ENCODE measurements at regions not wholly inside any gene's neighbourhood (a gene's known extent, or its start where the extent isn't known, plus 50 kb on each side); places are given as distances from the start of the nearest gene placed in this dataset.

DNA sequence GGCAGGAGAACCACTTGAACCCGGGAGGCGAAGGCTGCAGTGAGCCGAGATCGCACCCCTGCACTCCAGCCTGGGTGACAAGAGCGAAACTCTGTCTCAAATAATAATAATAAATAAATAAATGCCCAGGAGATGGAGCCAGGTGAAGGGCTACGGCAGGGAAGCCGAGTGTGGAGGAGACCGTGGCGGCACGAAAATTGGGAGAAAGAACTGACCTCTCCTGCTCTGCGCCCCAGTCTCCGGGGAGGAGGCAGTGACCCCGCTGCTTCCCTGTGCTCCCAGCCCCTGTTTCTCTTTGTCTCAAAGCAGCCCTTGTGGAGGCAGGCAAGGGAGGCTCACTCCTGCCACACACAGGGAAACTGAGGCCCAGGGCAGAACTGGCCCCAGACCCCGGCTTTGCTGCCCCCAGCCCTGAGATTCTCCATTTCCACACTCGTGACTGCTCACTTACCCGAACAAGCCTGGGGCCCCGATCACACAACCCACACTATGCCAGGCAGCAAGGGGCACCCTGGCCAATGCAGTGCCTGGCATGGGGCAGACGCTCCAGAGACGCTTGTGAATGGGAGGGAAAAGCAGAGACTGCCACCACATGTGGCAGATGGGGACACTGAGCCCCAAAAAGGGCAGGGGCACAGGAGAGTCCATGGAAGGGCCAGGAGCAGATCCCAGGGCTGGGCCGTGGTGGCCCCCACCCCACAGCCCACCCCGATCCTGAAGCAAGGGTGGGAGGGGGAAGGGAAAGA, 80.4 kb upstream of the PRR5 start:
- Histone ChIP-seq H2AFZ (ENCODE audit: low read depth, low read length, poor library complexity, severe bottlenecking) (no peak overlapping the region), H3K4me2 (ENCODE audit: low read length) (no peak overlapping the region), H3K27ac (ENCODE audit: low read depth, low read length) (no peak overlapping the region), H3K9ac (ENCODE audit: low read length) (no peak overlapping the region), H4K20me1 (ENCODE audit: insufficient read depth) (no peaks in the 10 kb centered on the region), H3K79me2 (ENCODE audit: insufficient read depth, low read length) (no peaks in the 10 kb centered on the region), H3K27me3 (ENCODE audit: insufficient read depth, low read length) (no peaks in the 10 kb centered on the region), H3K36me3 (ENCODE audit: control insufficient read depth in 1 of 2, insufficient read depth in 2 of 2, low read length in 2 of 2) (no peaks in the 10 kb centered on the region), H3K9me3 (ENCODE audit: control insufficient read depth in 1 of 2, insufficient read depth in 1 of 2, low read depth in 1 of 2, low read length in 2 of 2) (no peaks in the 10 kb centered on the region), H3K4me3 (replicated peaks in 1 of 2; ENCODE audit: low read depth in 1 of 2, low read length in 2 of 2) (no peak overlapping the region), H3K9me2 (ENCODE audit: insufficient read depth) (no peaks in the 10 kb centered on the region), H3K4me1 (ENCODE audit: control insufficient read depth in 1 of 2, insufficient read depth in 2 of 2, low read length in 2 of 2) (peaks cover 0 to 4% of the 10 kb centered on the region in 2 experiments; a peak in 1 of 4 replicates)
- no peak for DNase-seq (ENCODE audit: low read depth, low spot score)
- intact Hi-C loops (cut with micrococcal nuclease), result loop anchor here (2.0 to 10.0 kb wide), 3 partner anchors 541 to 1347 kb away; no protein-coding TSS in a partner anchor
- CTCF ChIA-PET, result interaction anchor here (1.0 to 1.5 kb wide), 2 partner anchors 540 to 628 kb away, joined by 4 read pairs; no protein-coding TSS in a partner anchor
- POLR2A ChIA-PET, result no interaction called here
- ATAC-seq, result no peak
- TF ChIP-seq, protein P1, sequence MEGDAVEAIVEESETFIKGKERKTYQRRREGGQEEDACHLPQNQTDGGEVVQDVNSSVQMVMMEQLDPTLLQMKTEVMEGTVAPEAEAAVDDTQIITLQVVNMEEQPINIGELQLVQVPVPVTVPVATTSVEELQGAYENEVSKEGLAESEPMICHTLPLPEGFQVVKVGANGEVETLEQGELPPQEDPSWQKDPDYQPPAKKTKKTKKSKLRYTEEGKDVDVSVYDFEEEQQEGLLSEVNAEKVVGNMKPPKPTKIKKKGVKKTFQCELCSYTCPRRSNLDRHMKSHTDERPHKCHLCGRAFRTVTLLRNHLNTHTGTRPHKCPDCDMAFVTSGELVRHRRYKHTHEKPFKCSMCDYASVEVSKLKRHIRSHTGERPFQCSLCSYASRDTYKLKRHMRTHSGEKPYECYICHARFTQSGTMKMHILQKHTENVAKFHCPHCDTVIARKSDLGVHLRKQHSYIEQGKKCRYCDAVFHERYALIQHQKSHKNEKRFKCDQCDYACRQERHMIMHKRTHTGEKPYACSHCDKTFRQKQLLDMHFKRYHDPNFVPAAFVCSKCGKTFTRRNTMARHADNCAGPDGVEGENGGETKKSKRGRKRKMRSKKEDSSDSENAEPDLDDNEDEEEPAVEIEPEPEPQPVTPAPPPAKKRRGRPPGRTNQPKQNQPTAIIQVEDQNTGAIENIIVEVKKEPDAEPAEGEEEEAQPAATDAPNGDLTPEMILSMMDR (IDR thresholded peaks at IDR 0.05 in 2 of 3, conservative IDR thresholded peaks at IDR 0.05 in 1 of 3; ENCODE audit: borderline replicate concordance in 1 of 3, insufficient read depth in 1 of 3, low read depth in 2 of 3, low read length in 2 of 3), result no peak
- TF ChIP-seq JUND (IDR thresholded peaks at IDR 0.05) (no peak), SIN3A (IDR thresholded peaks at IDR 0.05; ENCODE audit: low read depth) (no peak), SP1 (IDR thresholded peaks at IDR 0.05; ENCODE audit: low read depth) (no peak), EZH2 (IDR thresholded peaks at IDR 0.05) (no peak), TCF7L2 (IDR thresholded peaks at IDR 0.05; ENCODE audit: borderline replicate concordance, extremely low read depth, insufficient read depth, insufficient read length) (no peak), RAD21 (IDR thresholded peaks at IDR 0.05; ENCODE audit: low read depth) (no peak), ZNF274 (IDR thresholded peaks at IDR 0.05; ENCODE audit: low read depth, low read length) (no peak), POLR2A (IDR thresholded peaks at IDR 0.05; ENCODE audit: borderline replicate concordance, extremely low read depth, insufficient read depth, insufficient read length) (no peak), CEBPB (IDR thresholded peaks at IDR 0.05; ENCODE audit: low read depth) (no peak), CBX3 (IDR thresholded peaks at IDR 0.05; ENCODE audit: low read depth) (no peak)
- TF ChIP-seq, protein P2, sequence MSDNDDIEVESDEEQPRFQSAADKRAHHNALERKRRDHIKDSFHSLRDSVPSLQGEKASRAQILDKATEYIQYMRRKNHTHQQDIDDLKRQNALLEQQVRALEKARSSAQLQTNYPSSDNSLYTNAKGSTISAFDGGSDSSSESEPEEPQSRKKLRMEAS (IDR thresholded peaks at IDR 0.05), result no peak
- TF ChIP-seq, protein P3, sequence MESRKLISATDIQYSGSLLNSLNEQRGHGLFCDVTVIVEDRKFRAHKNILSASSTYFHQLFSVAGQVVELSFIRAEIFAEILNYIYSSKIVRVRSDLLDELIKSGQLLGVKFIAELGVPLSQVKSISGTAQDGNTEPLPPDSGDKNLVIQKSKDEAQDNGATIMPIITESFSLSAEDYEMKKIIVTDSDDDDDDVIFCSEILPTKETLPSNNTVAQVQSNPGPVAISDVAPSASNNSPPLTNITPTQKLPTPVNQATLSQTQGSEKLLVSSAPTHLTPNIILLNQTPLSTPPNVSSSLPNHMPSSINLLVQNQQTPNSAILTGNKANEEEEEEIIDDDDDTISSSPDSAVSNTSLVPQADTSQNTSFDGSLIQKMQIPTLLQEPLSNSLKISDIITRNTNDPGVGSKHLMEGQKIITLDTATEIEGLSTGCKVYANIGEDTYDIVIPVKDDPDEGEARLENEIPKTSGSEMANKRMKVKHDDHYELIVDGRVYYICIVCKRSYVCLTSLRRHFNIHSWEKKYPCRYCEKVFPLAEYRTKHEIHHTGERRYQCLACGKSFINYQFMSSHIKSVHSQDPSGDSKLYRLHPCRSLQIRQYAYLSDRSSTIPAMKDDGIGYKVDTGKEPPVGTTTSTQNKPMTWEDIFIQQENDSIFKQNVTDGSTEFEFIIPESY (IDR thresholded peaks at IDR 0.05; ENCODE audit: extremely low read depth, insufficient replicate concordance, low read length), result no peak
- no TSS peak for BruUV-seq (replicated peaks)
- RAD21 ChIA-PET (ENCODE audit: low non-redundant PET in 1 of 2, low total read pairs in 2 of 2, uncharacterized antibody in 2 of 2, unreplicated experiment in 2 of 2), result interaction anchor here in 1 of 2 experiments (0.7 kb wide), 1 partner anchor 584 kb away, joined by 7 read pairs; no protein-coding TSS in a partner anchor
